ENCODE measurements at regions not wholly inside any gene's neighbourhood (a gene's known extent, or its start where the extent isn't known, plus 50 kb on each side); places are given as distances from the start of the nearest gene placed in this dataset.

DNA sequence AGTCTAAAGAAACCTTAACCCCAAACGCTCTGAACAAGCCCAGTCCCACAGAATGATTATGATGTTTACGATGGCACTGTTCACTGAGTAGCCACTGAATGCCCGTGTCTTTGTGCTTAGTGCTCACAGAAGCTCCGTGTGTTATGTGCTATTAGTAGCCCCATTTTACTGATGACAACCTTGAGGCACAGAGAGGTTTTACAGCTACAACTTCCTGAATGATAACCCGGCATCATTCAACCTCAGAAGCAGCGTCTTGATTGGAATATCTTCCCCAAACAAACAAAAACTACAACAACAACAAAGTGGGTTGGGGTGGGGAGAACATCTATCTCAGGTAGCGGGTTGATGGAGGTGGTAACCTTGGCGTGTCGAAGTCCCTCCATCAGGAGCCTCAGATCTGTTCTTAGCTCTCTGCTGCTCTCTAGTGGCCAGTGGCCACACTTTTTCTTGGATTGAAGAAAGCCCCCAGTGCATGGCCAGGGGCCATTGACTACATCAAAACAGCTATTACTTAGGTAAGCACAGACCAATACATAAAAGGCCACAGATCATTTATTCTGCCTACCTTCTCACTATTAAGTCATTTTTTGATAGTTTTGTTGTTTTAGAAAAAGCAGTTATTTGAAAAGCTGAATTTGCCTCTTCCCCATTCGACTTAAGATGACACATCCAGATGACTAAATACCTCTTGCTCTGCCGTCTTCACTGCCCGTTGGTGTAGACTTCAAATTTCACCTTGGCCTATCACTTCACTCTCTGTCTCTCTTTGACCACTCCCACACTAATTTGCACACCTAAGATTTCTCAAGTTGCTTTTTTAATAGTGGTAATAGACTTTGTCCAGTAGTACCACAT is 376.9 kb downstream of the GALC start:
- TF ChIP-seq, protein P1, sequence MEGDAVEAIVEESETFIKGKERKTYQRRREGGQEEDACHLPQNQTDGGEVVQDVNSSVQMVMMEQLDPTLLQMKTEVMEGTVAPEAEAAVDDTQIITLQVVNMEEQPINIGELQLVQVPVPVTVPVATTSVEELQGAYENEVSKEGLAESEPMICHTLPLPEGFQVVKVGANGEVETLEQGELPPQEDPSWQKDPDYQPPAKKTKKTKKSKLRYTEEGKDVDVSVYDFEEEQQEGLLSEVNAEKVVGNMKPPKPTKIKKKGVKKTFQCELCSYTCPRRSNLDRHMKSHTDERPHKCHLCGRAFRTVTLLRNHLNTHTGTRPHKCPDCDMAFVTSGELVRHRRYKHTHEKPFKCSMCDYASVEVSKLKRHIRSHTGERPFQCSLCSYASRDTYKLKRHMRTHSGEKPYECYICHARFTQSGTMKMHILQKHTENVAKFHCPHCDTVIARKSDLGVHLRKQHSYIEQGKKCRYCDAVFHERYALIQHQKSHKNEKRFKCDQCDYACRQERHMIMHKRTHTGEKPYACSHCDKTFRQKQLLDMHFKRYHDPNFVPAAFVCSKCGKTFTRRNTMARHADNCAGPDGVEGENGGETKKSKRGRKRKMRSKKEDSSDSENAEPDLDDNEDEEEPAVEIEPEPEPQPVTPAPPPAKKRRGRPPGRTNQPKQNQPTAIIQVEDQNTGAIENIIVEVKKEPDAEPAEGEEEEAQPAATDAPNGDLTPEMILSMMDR (IDR thresholded peaks at IDR 0.05; ENCODE audit: low read depth, low read length) = peak; percentile 67
- TF ChIP-seq POLR2A (IDR thresholded peaks at IDR 0.05; ENCODE audit: extremely low read depth, insufficient read length) = no peak

All from NB4 (cell line).